Panc1 (cell line): ENCODE measurements at regions not wholly inside any gene's neighbourhood (a gene's known extent, or its start where the extent isn't known, plus 50 kb on each side); places are given as distances from the start of the nearest gene placed in this dataset.

Source experiments
- CTCF ChIP-seq: fragments of 450-650 bp; IDR thresholded peaks from 2 replicates; pipeline ENCODE4 v1.5.1; 2017; ENCODE audit warnings: mild to moderate bottlenecking
- POLR2AphosphoS5 ChIP-seq: IDR thresholded peaks from 2 replicates; pipeline ENCODE4 v1.6.1; 2012; ENCODE audit warnings: mild to moderate bottlenecking, low read depth, low read length, moderate library complexity
- REST ChIP-seq, 2 experiments: IDR thresholded peaks; 2 replicates each; pipeline ENCODE4 v1.6.1; 2011 to 2012; ENCODE audit warnings: low read depth in 2 of 2, control low read depth in 1 of 2, low read length in 1 of 2, mild to moderate bottlenecking in 1 of 2, moderate library complexity in 1 of 2; ENCODE audit not compliant: insufficient read depth in 1 of 2

- TF ChIP-seq CTCF (no peak), REST (IDR thresholded peaks at IDR 0.05; ENCODE audit: insufficient read depth in 1 of 2, low read depth in 2 of 2, low read length in 1 of 2) (no peak), POLR2AphosphoS5 (no peak)
Measured at GRCh38 chr6:54770328-54770727, 76.2 kb upstream of the FAM83B start.
